ENCODE measurements at regions not wholly inside any gene's neighbourhood (a gene's known extent, or its start where the extent isn't known, plus 50 kb on each side); places are given as distances from the start of the nearest gene placed in this dataset.

DNA sequence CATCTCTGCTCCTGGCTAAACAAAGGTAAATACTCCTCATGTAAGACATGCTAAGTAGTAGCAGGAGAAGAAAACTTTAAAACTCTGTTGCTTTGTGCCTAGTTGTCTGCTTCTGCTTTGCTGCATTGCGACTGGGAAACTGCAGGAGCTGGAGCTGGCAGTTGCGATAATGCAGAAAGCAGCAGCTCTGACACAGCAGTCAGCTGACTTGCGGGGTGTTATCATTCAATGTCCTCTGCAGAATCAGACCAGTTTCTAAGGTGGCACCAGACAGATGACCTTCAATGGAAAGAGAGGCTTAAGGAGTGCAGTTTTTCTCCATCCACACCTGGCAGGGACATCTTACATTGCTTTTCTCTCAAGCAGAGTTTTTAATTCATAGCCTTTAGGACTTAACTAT is 69.9 kb upstream of the SOX4 start:
- no peak for DNase-seq

DNA sequence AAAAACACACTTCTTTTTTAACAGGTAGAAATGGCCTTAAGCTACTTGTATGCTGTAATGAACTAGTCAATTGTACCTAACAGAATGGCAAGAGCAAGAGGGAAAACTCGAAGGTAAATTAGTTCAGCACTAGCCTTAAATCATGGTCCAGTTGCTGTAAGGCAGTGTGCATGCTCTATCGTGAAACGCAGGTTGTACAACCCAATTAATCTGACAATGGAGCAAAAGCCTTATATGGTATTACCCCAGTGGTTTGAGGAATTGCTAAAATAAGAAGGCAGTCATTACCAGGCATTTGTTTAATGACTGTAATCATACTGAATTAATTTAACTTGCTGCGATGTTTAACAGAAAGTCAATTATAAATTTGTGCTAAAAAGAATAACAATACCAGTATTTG is 69.3 kb upstream of the SOX4 start:
- no peak for DNase-seq

DNA sequence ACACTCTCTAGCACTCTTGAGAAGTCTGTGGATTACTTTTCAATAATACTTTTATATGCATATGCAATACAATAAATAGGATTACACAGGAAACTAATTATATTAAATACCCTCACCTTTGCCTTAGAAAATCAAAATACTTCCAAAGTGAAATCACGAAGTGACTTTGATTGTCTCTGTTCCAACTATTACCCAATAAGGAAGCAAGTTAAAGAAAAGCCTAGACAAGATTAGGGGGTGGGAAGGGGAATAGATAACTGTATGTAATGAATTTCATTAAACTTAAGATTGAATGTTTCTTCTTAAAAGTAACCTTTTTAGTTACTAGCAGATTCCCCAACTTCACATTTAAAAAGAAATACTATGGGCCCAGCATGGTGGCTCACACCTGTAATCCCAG is 66.6 kb upstream of the SOX4 start:
- DNase-seq: no peak

DNA sequence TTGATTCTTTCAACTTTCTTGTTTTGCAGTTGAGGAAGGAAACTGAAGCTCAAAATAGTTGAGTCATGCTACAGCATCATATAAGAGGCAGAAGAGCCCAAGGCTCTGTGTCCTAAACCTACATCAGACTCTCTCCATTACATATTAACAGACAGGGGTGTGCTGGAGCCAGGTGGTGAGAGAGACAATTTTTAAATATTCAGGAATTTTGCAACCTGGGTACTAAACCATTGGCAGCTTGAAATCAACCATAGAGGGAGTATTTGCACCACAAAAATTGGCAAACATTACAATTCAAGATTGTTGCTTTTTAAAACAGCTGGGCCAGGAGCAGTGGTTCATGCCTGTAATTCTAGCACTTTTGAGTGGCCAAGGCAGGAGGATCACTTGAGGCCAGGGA is 65.8 kb upstream of the SOX4 start:
- DNase-seq: no peak

DNA sequence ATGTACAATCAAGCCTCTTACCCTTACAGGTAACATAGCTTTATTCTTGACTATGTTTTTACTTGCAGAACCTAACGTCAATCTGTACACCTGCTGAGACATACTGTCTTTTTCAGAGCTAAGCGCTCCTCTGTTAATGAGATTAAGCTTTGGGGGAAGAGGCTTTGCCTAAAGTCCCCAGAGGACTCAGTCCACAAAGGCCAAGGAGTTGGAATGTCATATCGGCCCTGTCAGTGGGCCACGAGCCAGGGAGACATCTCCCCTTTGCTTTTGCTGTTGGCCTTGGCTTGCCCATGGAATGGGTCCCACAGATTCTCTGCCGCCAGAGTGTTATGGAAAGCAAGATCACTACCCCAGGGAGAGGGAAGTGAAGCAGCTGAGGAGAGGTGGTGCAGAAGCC is 64.1 kb upstream of the SOX4 start:
- no peak for DNase-seq

DNA sequence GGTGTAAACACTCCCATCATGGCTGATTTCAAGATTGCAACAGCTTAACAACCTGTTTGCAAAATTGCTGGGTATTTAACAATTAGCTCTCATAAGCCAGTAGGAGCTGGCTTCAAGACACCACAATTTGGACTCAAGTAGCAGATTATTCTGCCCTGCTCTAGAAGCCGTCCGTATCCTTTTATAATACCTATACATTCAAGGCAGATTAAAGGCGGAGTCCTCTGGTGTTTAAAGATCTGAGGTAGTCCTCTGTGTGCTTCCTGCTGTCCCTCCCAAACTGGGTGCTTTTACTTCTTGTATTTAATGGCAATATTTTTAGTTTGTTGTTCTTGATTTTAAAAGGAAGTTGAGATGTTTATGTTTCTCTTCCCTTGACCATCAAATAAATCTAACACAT is 62.2 kb upstream of the SOX4 start:
- DNase-seq: no peak

DNA sequence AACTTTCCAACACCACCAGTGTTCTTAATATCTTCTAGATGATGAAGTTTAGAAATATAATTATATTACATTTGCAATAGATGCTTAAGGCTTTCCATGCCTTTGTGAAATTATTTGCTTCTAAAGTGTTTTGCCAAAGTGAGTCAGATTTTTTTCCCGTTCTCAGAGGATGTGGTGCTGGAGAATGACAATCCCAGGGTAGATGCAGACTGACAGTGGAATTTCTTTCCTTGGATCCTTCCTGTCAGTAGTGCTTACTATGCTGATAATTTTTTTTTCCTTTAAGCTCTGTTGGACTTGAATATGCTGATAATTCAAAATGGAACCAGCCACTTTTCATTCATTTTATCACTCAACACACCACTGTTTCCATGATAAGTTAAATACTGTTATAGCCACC is 59.9 kb upstream of the SOX4 start:
- no peak for DNase-seq

DNA sequence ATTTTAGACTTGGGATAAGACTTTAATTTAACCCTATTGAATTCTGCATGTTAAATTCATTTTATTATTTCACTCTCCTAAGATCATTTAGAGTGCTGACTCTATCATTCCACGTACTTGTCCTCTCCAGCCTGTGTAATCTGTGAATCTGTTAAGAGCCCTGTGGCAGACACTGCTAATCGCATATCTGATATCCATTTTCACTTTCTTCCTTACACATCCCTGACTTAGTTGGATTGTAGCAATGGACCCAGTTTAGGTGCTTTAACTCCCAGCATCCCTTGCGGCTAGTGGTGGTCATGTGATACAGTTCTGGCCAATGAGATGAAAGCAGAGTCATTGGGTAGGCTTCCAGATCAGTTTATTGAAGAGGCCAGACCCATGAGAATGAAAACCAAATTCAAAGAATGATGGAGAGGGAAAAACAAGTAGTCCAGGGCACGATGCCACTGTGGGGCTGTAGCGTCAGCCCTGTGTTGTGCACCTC is 57.2 kb upstream of the SOX4 start:
- no peak for DNase-seq

DNA sequence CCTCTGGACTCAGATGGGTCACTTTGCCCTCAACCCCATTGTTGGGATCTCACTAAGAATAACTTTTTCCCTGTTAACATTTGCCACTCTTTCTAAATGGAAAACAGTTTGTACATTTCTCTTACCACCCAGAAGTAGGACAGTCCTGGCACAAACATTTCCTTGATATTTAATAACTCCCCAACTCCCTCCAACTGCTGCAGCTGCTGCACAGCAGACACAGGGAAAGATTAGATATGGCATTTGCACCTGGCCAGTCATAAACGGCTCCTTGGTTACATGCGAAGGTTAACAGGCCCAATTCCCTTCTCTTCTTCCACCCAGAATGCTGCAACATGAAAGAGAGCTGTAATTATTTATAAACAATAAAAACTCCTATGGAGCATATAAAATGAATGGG is 55.9 kb upstream of the SOX4 start:
- DNase-seq: no peak

DNA sequence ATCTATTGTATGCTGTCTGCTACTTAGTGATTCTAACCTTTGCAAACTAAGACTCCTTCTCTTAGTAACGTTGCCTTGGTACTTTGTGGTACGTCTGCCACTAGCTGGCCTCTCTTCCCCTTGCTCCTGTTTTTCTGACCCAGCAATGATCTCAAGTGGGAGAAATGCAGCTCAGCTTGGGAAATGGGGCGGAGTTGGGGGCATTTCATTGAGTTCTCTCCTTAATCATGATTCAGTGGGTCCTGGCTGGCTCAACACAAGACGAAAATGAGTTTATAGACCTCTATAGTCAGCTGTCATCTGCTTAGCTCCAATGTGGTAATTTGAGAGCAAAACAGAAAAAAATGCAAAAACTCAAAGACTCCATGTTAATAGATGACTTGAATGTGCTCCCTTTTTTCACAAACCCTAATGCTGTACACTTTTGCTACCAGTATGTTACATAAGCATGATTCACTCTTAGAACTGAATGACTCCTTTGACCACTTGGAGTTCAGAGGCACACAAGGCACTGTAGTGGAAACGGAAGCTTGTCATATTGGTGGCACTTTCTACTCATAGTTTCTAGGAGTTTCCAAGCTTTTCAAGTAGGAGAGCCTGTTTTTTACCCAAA is 55.3 kb upstream of the SOX4 start:
- no peak for DNase-seq

DNA sequence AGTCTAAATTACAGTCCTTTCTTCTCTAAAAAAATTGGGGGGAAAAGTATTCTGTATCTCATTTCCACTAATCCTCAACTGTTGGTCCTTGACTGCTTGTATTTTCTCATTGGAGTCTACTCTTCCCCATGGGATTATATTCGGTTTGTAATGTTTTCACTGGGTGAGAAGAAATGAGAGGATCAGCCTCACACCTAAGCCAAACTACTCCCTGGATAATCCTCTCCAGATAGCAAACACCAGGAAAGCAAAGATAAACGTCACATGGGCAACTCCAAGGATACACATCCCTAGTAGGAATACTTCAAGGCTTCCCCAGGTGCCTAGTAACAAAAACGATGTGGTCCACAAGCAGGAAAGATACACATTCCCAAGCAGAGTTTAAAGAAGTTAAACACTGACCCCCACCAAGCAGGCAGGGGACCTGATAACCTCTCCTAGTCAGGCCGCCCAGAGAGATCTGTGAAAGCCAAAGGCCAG is 53.9 kb upstream of the SOX4 start:
- DNase-seq: no peak

All from activated naive CD4-positive, alpha-beta T cell treated with Interleukin-2 at 50 U/mL for 16 hours (primary cell).